GM19240 (cell line): ENCODE measurements at regions not wholly inside any gene's neighbourhood (a gene's known extent, or its start where the extent isn't known, plus 50 kb on each side); places are given as distances from the start of the nearest gene placed in this dataset.

ENCODE experiments used
- DNase-seq: peaks from one replicate; pipeline ENCODE4 v3.0.0; 2011; ENCODE audit warnings: low spot score; ENCODE audit not compliant: insufficient read length

DNA sequence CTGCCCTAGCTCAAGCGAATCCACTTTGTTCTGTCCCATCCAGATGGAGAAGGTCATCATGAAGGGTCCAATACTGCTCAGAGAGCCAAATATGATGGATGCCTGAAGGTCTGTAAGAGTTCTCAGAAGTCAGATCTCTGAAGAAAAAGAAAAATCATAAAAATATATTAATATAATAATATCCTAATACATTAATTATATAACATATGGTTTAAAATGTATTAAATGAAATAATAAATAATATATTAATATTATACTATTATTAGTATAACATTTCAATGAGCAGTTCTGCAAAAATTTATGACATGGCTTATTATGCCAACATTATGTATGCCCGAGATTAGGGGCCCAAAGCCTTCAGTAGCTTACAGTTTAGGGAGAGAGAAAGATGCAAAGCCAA, 78.2 kb upstream of the GPR12 start:
- no peak for DNase-seq

DNA sequence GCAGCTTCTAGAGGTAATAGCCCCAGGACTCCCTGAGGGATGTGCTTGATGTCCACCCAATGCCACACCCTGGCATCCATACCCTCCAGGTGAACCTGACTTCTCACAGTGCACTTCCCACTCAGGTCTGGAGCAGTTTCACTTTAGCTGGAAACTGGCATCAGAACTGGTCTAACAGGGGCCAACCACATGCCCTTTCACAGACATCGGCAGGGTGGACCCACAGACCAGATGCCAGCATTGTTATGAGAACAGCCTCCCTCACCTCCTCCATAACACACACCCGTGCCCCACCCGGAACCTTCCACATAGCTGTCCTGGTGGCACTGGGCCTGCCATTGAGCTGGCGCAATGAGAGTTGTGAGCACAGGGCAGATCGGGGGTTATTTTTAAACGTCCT, 77.4 kb upstream of the GPR12 start:
- no peak for DNase-seq

DNA sequence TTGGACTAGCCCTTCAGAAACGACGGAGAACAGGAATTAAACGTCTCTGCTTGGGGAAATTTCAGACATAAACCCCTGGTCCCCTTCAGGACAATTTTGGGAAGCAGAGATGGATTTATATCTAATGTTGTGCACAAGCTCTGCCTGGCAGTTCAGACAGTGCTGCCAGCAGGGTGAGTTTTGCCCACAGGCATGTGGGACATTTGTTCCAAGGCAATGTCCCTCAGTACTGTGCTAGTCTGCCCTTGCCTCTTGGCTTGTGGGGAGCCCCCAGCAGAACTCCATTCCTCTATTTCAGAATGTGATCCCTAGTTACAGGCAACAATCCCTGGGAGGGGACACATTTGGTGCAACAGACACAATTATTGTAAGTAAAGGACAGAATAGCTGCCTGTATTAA, 76.5 kb upstream of the GPR12 start:
- DNase-seq = no peak

DNA sequence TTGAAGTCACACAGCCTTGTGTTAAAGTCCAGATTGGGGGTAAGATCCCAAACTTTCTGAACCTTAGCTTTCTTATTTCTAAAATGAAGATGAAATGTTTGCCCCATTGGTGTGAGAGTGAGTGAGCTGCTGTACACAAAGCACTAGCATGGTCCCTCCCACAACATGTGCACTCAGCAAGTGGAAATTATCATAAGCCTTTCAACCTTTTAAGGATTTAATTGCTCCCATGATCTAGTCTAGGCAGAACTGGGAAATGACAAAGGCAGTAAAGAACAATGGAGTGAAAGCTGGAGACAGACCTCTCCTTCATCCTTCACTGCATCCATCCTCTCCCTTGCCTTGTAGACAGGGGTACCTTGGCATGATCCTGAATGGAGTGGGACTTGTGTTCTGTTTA, 76.0 kb upstream of the GPR12 start:
- no peak for DNase-seq

DNA sequence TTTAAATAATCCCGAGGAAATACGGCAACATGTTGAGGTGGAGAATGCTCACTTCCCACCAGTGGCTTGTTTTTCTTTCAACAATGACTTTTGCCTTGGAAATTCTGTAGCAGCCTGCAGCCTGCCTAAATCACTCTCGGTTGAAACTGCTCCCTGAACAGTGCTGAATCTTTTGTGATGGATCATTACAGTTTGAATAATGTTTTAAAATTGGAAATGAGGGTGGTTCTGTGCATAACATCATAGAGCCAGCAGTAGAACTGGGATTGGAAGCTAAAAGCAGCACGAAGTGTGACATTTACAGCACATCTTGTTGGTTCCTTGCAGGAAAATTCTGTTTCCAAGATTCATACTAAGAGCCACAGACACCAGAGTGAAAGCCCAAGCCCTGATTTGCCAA, 74.1 kb upstream of the GPR12 start:
- no peak for DNase-seq

DNA sequence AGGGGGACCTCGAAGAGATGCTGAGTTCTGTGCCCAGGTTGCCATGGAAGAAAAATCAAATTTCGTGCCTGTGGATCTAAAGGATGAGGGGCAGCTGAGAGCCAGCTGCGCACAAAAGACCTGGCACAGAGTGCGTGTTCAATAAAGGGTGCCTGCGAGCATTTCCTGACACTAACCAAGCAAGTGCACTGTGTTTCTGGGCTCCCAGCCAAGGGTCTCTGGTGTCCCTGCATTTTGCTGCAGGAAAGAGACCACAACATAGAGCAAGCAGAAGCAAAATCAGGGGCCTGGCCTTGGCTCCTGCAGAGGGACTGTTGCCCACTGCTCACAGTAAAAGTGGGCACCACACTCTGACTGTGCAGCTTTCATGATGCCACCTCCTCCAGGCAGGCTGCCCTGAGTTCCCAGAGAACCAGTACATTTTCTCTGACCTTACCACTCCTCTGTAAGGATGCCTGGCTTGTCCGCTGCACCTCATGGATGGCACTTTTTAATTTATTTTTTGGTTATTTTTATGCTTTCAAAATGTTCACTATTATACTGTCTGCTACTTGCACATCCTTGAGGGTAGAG, 70.8 kb upstream of the GPR12 start:
- no peak for DNase-seq

DNA sequence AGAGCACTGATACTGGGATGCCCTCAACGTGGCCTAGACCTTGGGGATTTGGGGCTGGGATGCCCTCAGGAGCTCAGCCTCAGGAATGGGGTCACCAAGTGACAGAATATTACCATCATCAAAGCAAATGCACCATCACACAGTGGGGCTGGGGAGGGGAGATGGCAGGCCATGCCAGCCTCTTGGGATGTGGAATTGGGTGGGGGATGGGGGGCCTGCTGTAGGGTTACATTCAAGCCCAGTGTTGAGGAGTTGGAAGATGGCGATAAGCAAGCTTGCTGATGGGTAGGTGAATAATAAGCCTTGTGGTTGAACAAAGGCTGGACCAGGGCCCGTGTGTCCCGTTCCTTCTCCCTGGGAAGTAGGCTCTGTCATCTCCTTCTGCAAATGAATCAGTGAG, 69.1 kb upstream of the GPR12 start:
- DNase-seq = no peak

DNA sequence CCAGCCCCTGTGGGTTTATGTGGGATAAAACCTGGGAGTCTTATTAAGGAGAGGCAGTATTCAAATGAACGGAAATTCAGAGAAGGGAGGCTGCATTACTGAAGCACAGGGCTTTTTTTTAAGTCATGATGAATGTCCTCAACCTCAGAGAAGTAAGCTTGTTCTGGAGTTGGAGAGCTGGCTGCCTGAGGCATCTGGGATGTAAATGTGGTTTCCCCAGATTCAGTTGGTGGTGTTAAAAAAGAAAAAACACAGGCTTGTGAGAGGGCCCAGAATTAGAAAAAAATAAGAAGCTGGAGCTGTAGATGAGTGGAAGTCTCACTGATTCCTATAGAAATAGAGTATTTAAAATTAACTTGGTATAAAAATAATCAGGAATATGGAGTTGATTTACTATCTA, 64.0 kb upstream of the GPR12 start:
- no peak for DNase-seq

DNA sequence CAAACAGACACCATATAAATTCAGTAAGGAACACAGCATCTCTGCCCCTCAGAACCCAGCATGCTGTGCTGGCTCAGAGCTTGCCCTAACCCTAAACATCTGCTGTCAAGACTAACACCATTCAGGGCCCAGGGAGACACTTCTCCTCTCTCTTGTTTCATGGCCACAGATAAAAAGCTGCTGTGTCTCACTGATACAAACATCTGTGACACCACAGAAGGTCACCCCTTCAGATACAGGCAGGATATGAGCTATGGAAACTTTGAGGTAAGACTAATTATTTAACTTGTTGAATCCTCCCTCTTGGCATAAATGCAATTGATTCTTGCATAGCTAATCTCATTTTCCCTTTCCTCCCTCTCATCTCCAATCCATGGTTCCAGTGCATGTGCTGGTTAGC, 61.6 kb upstream of the GPR12 start:
- no peak for DNase-seq

DNA sequence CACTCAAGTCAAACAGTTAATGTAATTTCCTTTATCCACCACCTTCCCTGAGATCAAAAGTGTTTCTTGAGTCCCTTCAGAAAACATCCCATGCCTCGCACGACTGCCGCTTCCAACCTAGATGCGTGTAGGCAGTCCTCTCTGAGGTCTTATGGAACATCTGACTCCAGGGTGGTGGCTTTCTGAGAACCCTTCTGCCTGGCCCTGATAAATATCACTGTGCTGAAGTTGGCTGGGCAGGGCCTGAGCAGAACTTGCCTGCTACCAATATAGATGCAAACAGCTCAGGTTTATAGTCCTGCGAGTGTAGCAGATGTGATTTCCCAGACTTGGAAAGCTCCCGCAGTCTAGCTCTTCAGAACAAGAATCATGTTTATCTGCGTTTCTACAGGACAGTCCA, 61.1 kb upstream of the GPR12 start:
- DNase-seq = no peak

DNA sequence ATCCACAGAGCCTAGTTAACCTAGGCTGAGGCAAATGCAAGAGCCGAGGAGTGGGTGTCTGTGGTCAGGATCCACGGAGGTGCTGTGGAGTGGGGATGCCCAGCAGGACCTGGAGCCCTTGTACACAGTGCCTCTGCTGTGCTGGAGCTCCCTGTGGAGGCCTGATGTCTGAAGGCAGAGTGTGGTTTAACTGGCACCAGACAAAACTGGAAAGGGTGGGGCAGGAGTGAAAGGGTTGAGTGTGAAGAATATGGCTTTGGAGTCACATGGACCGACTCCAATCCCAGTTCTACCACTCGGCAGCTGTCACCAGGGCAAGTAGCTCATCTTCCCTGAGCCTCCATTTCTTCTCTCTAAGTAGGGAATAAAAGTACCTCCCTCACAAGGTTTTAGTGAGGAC, 60.3 kb upstream of the GPR12 start:
- DNase-seq = no peak

DNA sequence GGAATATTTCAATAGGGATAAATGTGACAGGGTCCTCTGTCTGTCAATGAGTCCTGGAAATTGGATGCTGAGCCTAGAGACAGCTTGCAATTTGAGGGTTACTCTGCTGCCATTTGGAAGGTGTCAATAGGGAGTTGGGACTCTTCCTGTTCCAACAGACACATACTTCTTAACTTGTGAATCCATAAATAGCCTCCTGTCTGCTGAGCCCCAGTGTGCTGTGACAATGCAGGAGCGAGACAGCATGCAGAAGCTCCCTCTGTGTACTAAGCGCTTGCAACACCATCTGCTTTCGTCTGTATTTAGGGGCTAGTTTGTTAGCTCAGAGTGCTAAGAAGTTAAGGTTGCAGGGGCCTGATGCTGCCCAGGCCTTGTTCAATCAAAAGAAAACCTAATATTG, 58.5 kb upstream of the GPR12 start:
- no peak for DNase-seq

DNA sequence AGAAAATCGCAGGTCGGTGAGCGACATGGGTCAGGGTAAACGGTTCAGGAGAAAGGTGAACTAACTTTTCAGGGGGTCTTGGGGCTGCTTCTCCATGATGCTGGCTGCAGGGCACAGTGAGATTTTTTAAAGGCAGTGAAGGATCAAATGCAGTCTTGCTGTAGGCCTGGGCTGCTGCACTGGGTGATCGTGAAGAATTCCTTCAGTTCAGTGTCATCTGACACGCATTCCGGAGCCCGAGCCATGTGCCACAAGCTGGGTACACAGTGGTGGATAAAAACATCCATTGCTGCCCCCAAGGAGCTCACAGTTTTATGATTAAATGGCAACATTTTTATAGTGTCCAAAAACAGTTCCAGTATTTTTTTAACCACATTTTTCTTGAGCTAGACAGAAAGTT, 56.3 kb upstream of the GPR12 start:
- DNase-seq = no peak

DNA sequence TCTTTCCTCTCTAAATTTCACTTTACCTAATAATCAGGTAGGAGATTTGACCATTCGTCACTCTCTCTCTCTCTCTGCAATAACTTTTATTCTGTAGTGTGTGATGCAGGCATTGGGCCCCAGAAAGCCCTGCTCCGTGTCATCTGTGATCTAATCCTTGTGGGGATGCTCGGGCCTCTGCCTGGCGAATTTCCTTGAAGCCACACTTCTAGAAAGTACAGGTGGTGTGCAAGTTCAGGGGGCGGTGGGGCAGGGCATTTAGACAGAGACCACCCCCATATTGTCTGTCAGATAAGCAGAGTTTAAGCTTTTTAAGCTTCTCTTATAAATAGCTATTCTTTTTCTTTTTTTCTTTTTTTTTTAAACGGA, 53.4 kb upstream of the GPR12 start:
- DNase-seq = no peak

DNA sequence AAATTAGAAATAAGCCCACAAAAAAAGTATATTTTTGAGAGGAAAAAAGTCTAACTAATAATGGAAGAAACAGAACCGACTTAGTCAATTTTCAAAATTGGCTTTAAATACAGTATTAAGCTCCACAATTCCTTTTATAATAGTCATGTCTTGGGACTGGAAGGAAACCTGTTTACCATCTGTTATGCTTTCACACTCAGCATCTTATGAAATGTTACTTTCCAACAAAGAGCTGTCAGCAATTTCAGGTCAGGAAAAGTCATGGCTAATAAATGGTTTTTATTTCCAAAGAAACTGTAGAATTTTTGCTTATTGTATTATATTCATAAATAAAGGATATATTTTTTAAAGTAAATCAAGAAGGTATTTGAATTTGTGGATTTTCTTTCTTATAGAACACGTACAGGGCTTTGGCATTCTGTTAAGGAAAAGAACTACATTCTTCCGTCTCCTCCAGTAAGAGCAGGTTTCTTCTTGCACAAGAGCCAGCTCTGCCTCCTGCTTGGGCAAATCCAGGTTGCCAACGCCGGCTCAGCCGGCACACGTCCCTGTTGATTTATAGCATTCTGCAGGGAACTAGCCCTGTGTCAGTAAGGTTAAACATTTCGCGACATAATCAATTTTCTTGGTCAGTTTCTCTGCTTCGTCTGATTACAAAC, 52.9 kb upstream of the GPR12 start:
- no peak for DNase-seq

DNA sequence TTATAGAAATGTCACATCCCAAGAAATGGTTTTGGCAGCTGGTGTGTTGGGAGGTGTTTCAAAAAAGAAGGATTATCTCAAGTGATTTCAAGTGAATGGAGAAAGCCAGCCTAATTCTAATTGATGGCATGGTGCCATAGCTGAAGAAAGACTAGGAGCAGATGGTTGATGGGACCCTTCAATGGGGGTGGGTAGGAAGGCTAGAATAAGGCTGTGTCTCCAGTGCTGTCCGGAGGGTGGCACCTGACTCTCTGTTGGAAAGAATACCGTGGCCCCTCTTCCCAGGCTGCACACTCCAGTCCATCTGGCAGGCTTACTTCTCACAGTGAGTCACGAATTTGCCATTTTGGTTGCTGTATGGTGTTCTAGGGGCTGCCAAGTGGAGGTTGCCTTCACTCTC, 51.0 kb upstream of the GPR12 start:
- DNase-seq = no peak
